Gastrocnemius medialis (tissue), 4 donors: ENCODE measurements at regions not wholly inside any gene's neighbourhood (a gene's known extent, or its start where the extent isn't known, plus 50 kb on each side); places are given as distances from the start of the nearest gene placed in this dataset.
"Not testable (repeated sequence)": the region's sequence is repeated elsewhere in the genome, so short reads cannot be mapped to it uniquely, and the experiment has no call there.

Experiments used
- POLR2A ChIP-seq, 2 donors: fragments of 450-650 bp; IDR thresholded peaks; one replicate each; pipeline ENCODE4 v1.6.1; 2017; ENCODE audit warnings: antibody characterized with exemption in 2 of 2, mild to moderate bottlenecking in 2 of 2, moderate library complexity in 2 of 2
- TF ChIP-seq, protein P1 (sequence below), 5 experiments: fragments of 450-650 bp in 3 of 5; fragments of 200-600 bp in 2 of 5; sonication (generic) in 2 of 5; IDR thresholded peaks in 4 of 5; conservative IDR thresholded peaks in 1 of 5; 1 replicate in 4 of 5; 2 replicates in 1 of 5; pipeline ENCODE4 v1.5.1; 2016 to 2019; ENCODE audit warnings: antibody characterized with exemption in 5 of 5, mild to moderate bottlenecking in 3 of 5, moderate library complexity in 3 of 5

DNA sequence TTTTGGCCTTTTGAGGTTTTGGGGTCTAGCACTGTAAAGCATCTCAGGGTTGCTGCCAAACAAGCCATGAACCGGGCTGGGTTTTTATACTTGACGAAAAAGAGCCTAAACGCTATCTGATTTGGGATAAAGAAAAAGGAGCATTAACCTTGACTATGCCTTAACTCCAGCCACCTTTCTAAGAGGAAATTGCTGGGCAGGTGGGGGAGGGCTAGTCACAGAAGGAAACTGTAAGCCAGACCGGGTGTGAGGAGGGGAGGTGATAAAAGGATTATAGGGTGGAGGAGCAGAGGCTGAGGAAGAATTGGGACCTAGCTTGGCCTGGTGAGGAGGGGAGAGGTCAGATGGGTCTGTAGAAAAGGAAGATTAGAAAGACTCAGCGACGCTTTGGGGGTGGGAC lies 335.2 kb upstream of the HTR1E start:
- TF ChIP-seq, protein P1, sequence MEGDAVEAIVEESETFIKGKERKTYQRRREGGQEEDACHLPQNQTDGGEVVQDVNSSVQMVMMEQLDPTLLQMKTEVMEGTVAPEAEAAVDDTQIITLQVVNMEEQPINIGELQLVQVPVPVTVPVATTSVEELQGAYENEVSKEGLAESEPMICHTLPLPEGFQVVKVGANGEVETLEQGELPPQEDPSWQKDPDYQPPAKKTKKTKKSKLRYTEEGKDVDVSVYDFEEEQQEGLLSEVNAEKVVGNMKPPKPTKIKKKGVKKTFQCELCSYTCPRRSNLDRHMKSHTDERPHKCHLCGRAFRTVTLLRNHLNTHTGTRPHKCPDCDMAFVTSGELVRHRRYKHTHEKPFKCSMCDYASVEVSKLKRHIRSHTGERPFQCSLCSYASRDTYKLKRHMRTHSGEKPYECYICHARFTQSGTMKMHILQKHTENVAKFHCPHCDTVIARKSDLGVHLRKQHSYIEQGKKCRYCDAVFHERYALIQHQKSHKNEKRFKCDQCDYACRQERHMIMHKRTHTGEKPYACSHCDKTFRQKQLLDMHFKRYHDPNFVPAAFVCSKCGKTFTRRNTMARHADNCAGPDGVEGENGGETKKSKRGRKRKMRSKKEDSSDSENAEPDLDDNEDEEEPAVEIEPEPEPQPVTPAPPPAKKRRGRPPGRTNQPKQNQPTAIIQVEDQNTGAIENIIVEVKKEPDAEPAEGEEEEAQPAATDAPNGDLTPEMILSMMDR (IDR thresholded peaks at IDR 0.05 in 4 of 5, conservative IDR thresholded peaks at IDR 0.05 in 1 of 5), result not testable (repeated sequence)
- not testable (repeated sequence) for TF ChIP-seq POLR2A (IDR thresholded peaks at IDR 0.05)
